T-cell (primary cell): ENCODE measurements at regions not wholly inside any gene's neighbourhood (a gene's known extent, or its start where the extent isn't known, plus 50 kb on each side); places are given as distances from the start of the nearest gene placed in this dataset.

Experiments used
- ATAC-seq, 4 experiments: fragments of 200-7000 bp in 3 of 4; fragments of 150-1000 bp in 1 of 4; cut with Tn5 transposase; replicated peaks in 1 of 4; 1 replicate in 3 of 4; 2 replicates in 1 of 4; pipeline ENCODE4 v1.10.0; 2021; ENCODE audit warnings: moderate library complexity in 3 of 4, mild to moderate bottlenecking in 2 of 4, moderate number of reproducible peaks in 1 of 4
- CTCF ChIA-PET, 2 donors: fragments of 300-600 bp; sonication (Branson Sonifier 250); formaldehyde crosslinking; loops; one replicate each; lab custom pipeline; 2022; ENCODE audit warnings: antibody characterized with exemption in 2 of 2; lab: Charles Lee
- POLR2A ChIA-PET, 2 donors: fragments of 300-600 bp; sonication (Branson Sonifier 250); formaldehyde crosslinking; loops; one replicate each; lab custom pipeline; 2022; ENCODE audit warnings: antibody characterized with exemption in 2 of 2; lab: Charles Lee
- DNase-seq, 35 experiments: peaks; one replicate each; pipeline versions ENCODE4 v3.0.0 to v3.0.0-alpha.2; 2013 to 2023
- H3K27ac ChIP-seq: one replicate; pipeline ENCODE4 v1.5.1; 2013; ENCODE audit warnings: low read length
- H3K27me3 ChIP-seq, 2 experiments: replicated peaks in 1 of 2; 1 replicate in 1 of 2; 2 replicates in 1 of 2; pipeline versions ENCODE4 v1.6.1 to v1.7.0; 2013; ENCODE audit warnings: low read length in 1 of 2, mixed read lengths in 1 of 2; ENCODE audit not compliant: control insufficient read depth in 2 of 2, insufficient read depth in 2 of 2; ENCODE audit errors: extremely low read depth in 1 of 2
- H3K36me3 ChIP-seq, 2 donors: 1 replicate in 1 of 2; 2 replicates in 1 of 2; pipeline versions ENCODE4 v1.6.1 to v1.7.0; 2013; ENCODE audit warnings: low read length in 1 of 2; ENCODE audit not compliant: control insufficient read depth in 2 of 2, insufficient read depth in 1 of 2; ENCODE audit errors: extremely low read depth in 1 of 2
- H3K4me1 ChIP-seq, 2 experiments: 1 replicate in 1 of 2; 2 replicates in 1 of 2; pipeline versions ENCODE4 v1.6.1 to v1.7.0; 2013; ENCODE audit warnings: low read length in 2 of 2, mixed read lengths in 1 of 2; ENCODE audit not compliant: insufficient read depth in 2 of 2, control insufficient read depth in 1 of 2; ENCODE audit errors: extremely low read depth in 1 of 2
- H3K4me3 ChIP-seq, 2 donors: 1 replicate in 1 of 2; 2 replicates in 1 of 2; pipeline versions ENCODE4 v1.5.1 to v1.7.0; 2013; ENCODE audit warnings: mild to moderate bottlenecking in 2 of 2, low read length in 1 of 2, moderate library complexity in 1 of 2; ENCODE audit not compliant: control insufficient read depth in 1 of 2; ENCODE audit errors: extremely low read depth in 1 of 2
- H3K9me3 ChIP-seq: 2 replicates; pipeline ENCODE4 v1.7.0; 2013
- H3K27ac Mint-ChIP-seq, 2 donors: one replicate each; pipeline ENCODE4 v1.8.0; 2020 to 2021; ENCODE audit warnings: mild to moderate bottlenecking in 2 of 2, mixed read lengths in 2 of 2
- H3K27me3 Mint-ChIP-seq, 2 donors: one replicate each; pipeline ENCODE4 v1.8.0; 2021 to 2022; ENCODE audit warnings: mixed read lengths in 2 of 2
- H3K36me3 Mint-ChIP-seq: one replicate; pipeline ENCODE4 v1.8.0; 2021; ENCODE audit warnings: mixed read lengths
- H3K4me1 Mint-ChIP-seq, 3 donors: one replicate each; pipeline ENCODE4 v1.8.0; 2020 to 2022; ENCODE audit warnings: mixed read lengths in 3 of 3, mild to moderate bottlenecking in 1 of 3
- H3K4me3 Mint-ChIP-seq, 3 donors: one replicate each; pipeline ENCODE4 v1.8.0; 2020 to 2022; ENCODE audit warnings: mild to moderate bottlenecking in 3 of 3, mixed read lengths in 3 of 3, moderate library complexity in 3 of 3
- H3K9me3 Mint-ChIP-seq, 3 donors: one replicate each; pipeline ENCODE4 v1.8.0; 2020 to 2022; ENCODE audit warnings: mixed read lengths in 3 of 3
- WGBS: methylation state at CpG from one replicate; pipeline ENCODE4 v1.1.5; 2013; ENCODE audit warnings: missing lambda C conversion rate; ENCODE audit not compliant: insufficient coverage; 5-methylcytosine and 5-hydroxymethylcytosine counted together

DNA sequence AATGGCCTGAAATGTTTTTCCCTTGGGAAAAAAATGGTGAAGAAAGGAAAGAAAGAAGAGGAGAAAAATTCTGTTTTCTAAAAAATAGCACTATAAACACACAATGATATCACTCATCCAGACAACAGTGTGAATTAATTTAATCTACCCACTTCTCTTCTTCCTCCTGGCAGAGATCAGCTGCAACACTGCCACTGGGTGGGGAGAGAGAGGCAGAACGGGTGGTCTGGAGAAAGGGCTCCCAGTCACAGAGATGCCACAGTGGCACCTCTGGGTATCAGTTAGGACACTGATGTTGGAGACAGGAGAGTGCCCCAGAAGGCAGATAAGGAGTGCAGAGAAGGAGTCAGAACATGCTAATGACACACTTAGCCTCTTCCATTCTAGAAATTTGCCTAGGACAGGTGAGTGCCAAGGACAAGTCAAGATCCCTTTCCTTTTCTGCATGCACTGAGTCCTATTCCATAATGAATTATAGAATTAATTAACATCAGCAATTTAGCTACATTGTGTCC, 168.6 kb downstream of the SUCLA2 start:
- CTCF ChIA-PET, result no interaction called here
- no peak for DNase-seq
- no peaks in the 10 kb centered on the region for H3K4me1 ChIP-seq
- no peak overlapping the region for H3K4me3 ChIP-seq
- no peaks in the 10 kb centered on the region for H3K9me3 ChIP-seq
- Mint-ChIP-seq H3K27ac (no peak overlapping the region), H3K9me3 (no peaks in the 10 kb centered on the region), H3K4me1 (no peaks in the 10 kb centered on the region), H3K27me3 (no peaks in the 10 kb centered on the region), H3K4me3 (no peak overlapping the region), H3K36me3 (no peaks in the 10 kb centered on the region)
- WGBS, result 50% methylated on average over 1 of the region's 1 CpG
- ATAC-seq, result no peak
- H3K27ac ChIP-seq, result no peak overlapping the region
- no peaks in the 10 kb centered on the region for H3K36me3 ChIP-seq
- POLR2A ChIA-PET, result no interaction called here
- no peaks in the 10 kb centered on the region for H3K27me3 ChIP-seq

DNA sequence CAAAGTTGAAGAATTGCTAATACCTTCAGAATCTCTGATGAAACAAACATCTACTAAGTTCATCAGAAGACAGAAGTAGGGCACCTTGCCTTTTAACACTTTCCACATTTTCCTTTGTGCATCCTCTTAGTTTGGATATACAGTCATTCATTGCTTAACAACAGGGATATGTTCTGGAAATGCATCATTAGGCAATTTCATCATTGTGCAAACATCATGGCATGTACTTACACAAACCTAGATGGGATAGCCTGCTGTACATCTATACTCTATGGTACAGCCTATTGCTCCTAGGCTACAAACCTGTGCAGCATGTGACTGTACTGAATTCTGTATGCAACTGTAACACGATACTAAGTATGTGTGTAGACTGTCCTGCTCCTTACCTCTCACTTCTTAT, 169.8 kb downstream of the SUCLA2 start:
- Mint-ChIP-seq H3K27ac (no peak overlapping the region), H3K27me3 (no peaks in the 10 kb centered on the region), H3K4me3 (no peak overlapping the region), H3K4me1 (no peaks in the 10 kb centered on the region), H3K36me3 (no peaks in the 10 kb centered on the region), H3K9me3 (no peaks in the 10 kb centered on the region)
- Histone ChIP-seq H3K36me3 (no peaks in the 10 kb centered on the region), H3K4me3 (no peak overlapping the region), H3K27ac (no peak overlapping the region), H3K4me1 (no peaks in the 10 kb centered on the region), H3K27me3 (no peaks in the 10 kb centered on the region), H3K9me3 (no peaks in the 10 kb centered on the region)
- DNase-seq (no peak), ATAC-seq (no peak)
- POLR2A ChIA-PET, result no interaction called here
- CTCF ChIA-PET, result no interaction called here
- no CpG with 5 or more reads among the region's 1 CpG for WGBS

DNA sequence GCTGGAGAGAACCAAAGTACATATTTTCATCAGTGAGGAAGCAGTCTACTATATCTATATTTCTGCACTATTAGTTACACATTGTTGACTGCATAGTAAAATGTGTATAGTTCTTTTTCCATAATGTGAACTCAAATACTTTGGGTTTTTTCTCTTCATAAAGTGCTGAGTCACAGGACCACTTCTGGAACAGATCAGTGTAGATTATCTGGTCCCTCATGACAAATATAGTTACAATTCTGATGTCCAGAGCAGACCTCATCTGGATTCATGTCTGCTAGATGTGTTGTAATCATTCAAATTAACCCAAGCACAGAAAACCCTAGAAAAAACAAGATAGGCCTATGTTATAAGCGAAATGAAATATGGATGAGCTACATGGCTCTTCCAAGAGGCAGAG, 171.4 kb downstream of the SUCLA2 start:
- no CpG with 5 or more reads among the region's 1 CpG for WGBS
- POLR2A ChIA-PET, result no interaction called here
- H3K36me3 ChIP-seq, result no peaks in the 10 kb centered on the region

DNA sequence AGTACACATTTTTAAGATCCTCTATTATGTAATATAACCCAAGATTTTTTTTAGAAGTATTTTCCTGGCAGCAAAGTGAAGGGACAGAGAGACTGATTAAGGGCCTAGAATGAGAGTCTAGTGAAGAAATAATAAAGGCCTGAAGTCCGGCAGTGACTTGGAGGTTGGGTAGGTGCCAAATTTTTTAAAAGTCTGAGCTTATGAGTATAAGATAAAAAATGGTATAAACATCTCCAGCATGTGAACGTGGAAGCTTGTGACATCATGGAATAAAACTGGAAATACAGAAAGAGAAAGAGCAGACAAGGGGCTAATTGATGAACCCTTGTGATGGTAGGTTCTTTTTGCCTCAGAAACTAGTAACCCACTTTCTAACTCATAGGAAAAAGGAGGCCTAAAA, 174.6 kb downstream of the SUCLA2 start:
- no peaks in the 10 kb centered on the region for H3K36me3 Mint-ChIP-seq
- H3K36me3 ChIP-seq, result no peaks in the 10 kb centered on the region
- H3K4me3 ChIP-seq, result no peak overlapping the region
- H3K27ac Mint-ChIP-seq, result no peak overlapping the region
- CTCF ChIA-PET, result no interaction called here
- H3K27me3 Mint-ChIP-seq, result peaks cover 0 to 2% of the 10 kb centered on the region in 2 donors
- POLR2A ChIA-PET, result no interaction called here
- H3K4me3 Mint-ChIP-seq, result no peak overlapping the region
- H3K27ac ChIP-seq, result no peak overlapping the region
- H3K27me3 ChIP-seq, result peaks cover 0 to 6% of the 10 kb centered on the region in 2 experiments
- 86% methylated on average over 1 of the region's 2 CpGs for WGBS
- DNase-seq (no peak), ATAC-seq (no peak)
- H3K4me1 Mint-ChIP-seq, result no peaks in the 10 kb centered on the region
- peaks cover 13 to 15% (median 13%) of the 10 kb centered on the region in 3 donors for H3K9me3 Mint-ChIP-seq
- H3K4me1 ChIP-seq, result no peaks in the 10 kb centered on the region
- H3K9me3 ChIP-seq, result no peaks in the 10 kb centered on the region

More for the DNA sequence above, 171.4 kb downstream of the SUCLA2 start:
- H3K27me3 ChIP-seq, result no peaks in the 10 kb centered on the region
- H3K27ac Mint-ChIP-seq, result no peak overlapping the region
- no peak overlapping the region for H3K4me3 Mint-ChIP-seq
- H3K4me1 Mint-ChIP-seq, result no peaks in the 10 kb centered on the region
- no peaks in the 10 kb centered on the region for H3K36me3 Mint-ChIP-seq
- H3K27ac ChIP-seq, result no peak overlapping the region
- no peak for DNase-seq
- no peaks in the 10 kb centered on the region for H3K27me3 Mint-ChIP-seq
- no peak overlapping the region for H3K4me3 ChIP-seq
- no peak for ATAC-seq
- H3K9me3 Mint-ChIP-seq, result peaks cover 13% of the 10 kb centered on the region in 3 donors
- H3K4me1 ChIP-seq, result no peaks in the 10 kb centered on the region
- CTCF ChIA-PET, result no interaction called here
- no peaks in the 10 kb centered on the region for H3K9me3 ChIP-seq

DNA sequence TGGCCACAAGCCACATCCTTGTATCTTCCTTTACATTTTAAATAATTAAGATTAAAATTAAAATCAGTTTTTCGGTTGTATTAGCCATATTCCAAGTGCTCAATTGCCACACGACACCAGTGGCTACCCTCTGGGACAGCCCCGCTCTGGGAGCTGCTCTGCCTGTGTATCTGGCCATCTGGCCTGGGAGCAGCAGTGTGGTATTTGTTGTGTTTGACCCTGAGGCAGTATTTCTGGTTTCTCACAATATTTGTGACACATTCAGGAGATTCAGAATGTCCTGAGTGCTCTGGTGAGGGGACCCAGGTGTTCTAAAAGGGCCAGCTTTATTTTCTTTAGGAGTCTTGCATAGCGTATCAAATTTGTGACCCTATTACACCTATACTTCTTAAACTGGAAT, 179.0 kb downstream of the SUCLA2 start:
- Mint-ChIP-seq H3K36me3 (no peaks in the 10 kb centered on the region), H3K4me3 (no peak overlapping the region), H3K27me3 (peaks cover 0 to 5% of the 10 kb centered on the region in 2 donors), H3K9me3 (peaks cover 13 to 15% (median 13%) of the 10 kb centered on the region in 3 donors), H3K27ac (no peak overlapping the region), H3K4me1 (no peaks in the 10 kb centered on the region)
- CTCF ChIA-PET, result no interaction called here
- WGBS, result 100% methylated on average over 2 of the region's 4 CpGs
- no peaks in the 10 kb centered on the region for H3K36me3 ChIP-seq
- no peak overlapping the region for H3K27ac ChIP-seq
- no peaks in the 10 kb centered on the region for H3K4me1 ChIP-seq
- H3K4me3 ChIP-seq, result no peak overlapping the region
- POLR2A ChIA-PET, result interaction anchor here in 1 of 2 donors (0.6 kb wide), 1 partner anchor 1134 kb away, joined by 3 read pairs; no protein-coding TSS in a partner anchor
- peaks cover 0 to 7% of the 10 kb centered on the region in 2 experiments for H3K27me3 ChIP-seq
- DNase-seq, result no peak
- ATAC-seq, result no peak
- H3K9me3 ChIP-seq, result no peaks in the 10 kb centered on the region

DNA sequence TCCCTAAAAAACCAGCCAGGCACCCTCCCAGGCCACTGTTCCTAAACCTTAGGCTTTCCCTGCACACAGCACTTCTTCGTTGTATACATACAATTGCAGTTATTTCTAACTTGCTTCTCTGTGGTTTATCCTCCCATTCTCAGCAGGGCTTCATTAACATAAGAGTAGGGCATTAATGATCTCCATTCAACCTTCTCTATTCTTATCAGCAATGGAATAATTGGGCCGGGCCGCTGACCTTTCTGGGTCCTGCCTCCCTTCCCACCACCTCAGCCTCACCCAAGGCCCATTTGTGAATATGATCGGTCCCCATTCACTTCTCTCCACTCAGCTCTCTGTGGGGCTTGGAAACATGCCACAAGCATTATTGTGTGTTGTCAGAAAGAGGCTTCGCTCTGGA, 184.2 kb downstream of the SUCLA2 start:
- Mint-ChIP-seq H3K27me3 (peaks cover 0 to 3% of the 10 kb centered on the region in 2 donors), H3K27ac (no peak overlapping the region), H3K9me3 (no peaks in the 10 kb centered on the region), H3K4me1 (no peaks in the 10 kb centered on the region), H3K4me3 (no peak overlapping the region), H3K36me3 (no peaks in the 10 kb centered on the region)
- H3K27me3 ChIP-seq, result peaks cover 0 to 5% of the 10 kb centered on the region in 2 experiments
- no peaks in the 10 kb centered on the region for H3K9me3 ChIP-seq
- WGBS, result 86% methylated on average over 1 of the region's 5 CpGs
- ATAC-seq (no peak), DNase-seq (no peak)
- ChIA-PET CTCF (no interaction called here), POLR2A (no interaction called here)
- H3K4me1 ChIP-seq, result no peaks in the 10 kb centered on the region
- H3K4me3 ChIP-seq, result no peak overlapping the region
- no peak overlapping the region for H3K27ac ChIP-seq
- H3K36me3 ChIP-seq, result no peaks in the 10 kb centered on the region

DNA sequence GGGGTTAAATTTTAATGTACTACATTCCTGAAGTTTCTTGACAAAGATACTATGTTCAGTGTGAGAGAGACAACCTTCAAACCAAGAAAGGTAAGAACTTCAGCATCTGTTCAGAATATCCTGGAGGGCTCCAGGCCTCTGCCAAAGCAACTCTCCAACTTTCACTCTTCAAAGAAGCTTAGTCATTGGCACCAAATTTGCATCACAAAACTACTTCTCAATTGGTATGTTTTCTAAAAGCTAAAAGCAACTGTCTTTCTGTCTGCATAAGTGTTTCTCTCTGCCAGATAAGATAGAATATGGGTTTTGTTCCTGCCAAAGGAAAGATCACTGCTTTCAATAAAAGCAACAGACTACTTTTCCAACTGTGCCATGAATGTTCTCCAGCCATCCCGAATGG, 187.4 kb downstream of the SUCLA2 start:
- H3K4me1 ChIP-seq, result no peaks in the 10 kb centered on the region
- no peak overlapping the region for H3K4me3 Mint-ChIP-seq
- H3K9me3 ChIP-seq, result no peaks in the 10 kb centered on the region
- DNase-seq, result no peak
- H3K9me3 Mint-ChIP-seq, result no peaks in the 10 kb centered on the region
- H3K27ac ChIP-seq, result no peak overlapping the region
- H3K27ac Mint-ChIP-seq, result no peak overlapping the region
- no peak for ATAC-seq
- no peaks in the 10 kb centered on the region for H3K36me3 Mint-ChIP-seq
- no peaks in the 10 kb centered on the region for H3K27me3 Mint-ChIP-seq
- no peaks in the 10 kb centered on the region for H3K36me3 ChIP-seq
- H3K4me3 ChIP-seq, result no peak overlapping the region
- WGBS, result 100% methylated on average over 1 of the region's 1 CpG
- CTCF ChIA-PET, result no interaction called here
- no peaks in the 10 kb centered on the region for H3K4me1 Mint-ChIP-seq
- POLR2A ChIA-PET, result no interaction called here
- H3K27me3 ChIP-seq, result no peaks in the 10 kb centered on the region
